ENCODE measurements at regions not wholly inside any gene's neighbourhood (a gene's known extent, or its start where the extent isn't known, plus 50 kb on each side); places are given as distances from the start of the nearest gene placed in this dataset.

DNA sequence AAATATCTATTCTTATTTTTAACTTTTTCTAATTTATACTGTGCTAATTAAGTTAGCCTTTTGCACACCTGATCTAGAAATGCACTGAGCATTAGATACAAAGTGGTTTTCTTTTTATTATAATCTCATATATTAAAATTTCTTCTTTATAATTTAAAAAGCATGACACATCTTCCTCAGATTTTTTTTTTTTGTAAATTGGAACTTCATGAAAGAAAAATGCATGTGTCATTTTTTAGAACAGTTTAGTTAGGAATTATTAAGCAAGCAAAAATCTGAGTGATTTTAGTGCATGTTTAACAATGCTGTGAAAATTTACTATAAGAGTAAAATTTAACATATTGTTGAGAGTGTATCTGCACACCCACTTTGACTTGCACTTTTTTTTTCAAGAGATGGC is 367.9 kb downstream of the TFEC start:
- Histone ChIP-seq H3K36me3 (replicated peaks in 1 of 2; ENCODE audit: control extremely low read depth in 1 of 2, control insufficient read depth in 1 of 2, extremely low read depth in 1 of 2, insufficient read depth in 2 of 2, low read length in 1 of 2) (no peaks in the 10 kb centered on the region), H3K9ac (ENCODE audit: low read length) (no peak overlapping the region), H2AFZ (ENCODE audit: insufficient read depth, low read depth, low read length, poor library complexity, severe bottlenecking) (no peak overlapping the region), H3K27me3 (replicated peaks in 1 of 4; ENCODE audit: control extremely low read depth in 1 of 4, control insufficient read depth in 3 of 4, insufficient read depth in 4 of 4, low read length in 3 of 4) (no peaks in the 10 kb centered on the region), H3K79me2 (ENCODE audit: control insufficient read depth, insufficient read depth, low read length) (no peaks in the 10 kb centered on the region), H3K9me3 (ENCODE audit: control extremely low read depth in 1 of 3, control insufficient read depth in 2 of 3, insufficient read depth in 1 of 3, low read length in 2 of 3) (no peaks in the 10 kb centered on the region), H3K4me3 (ENCODE audit: control extremely low read depth in 1 of 5, extremely low read depth in 1 of 5, insufficient read depth in 1 of 5, low read depth in 2 of 5, low read length in 4 of 5) (no peak overlapping the region), H3K27ac (ENCODE audit: low read length in 2 of 2) (no peak overlapping the region), H3K4me2 (replicated peaks; ENCODE audit: low read depth, low read length, poor library complexity, severe bottlenecking) (no peak overlapping the region), H4K20me1 (ENCODE audit: control insufficient read depth, insufficient read depth, low read length, poor library complexity, severe bottlenecking) (no peaks in the 10 kb centered on the region), H3K4me1 (ENCODE audit: control insufficient read depth in 2 of 2, insufficient read depth in 2 of 2, low read length in 2 of 2) (no peaks in the 10 kb centered on the region)
- intact Hi-C loops (cut with micrococcal nuclease) = loop anchor here (5.0 kb wide), 1 partner anchor 1870 kb away; no protein-coding TSS in a partner anchor
- Mint-ChIP-seq H3K27ac (no peak overlapping the region), H3K4me3 (no peak overlapping the region), H3K9me3 (ENCODE audit: insufficient read depth) (no peaks in the 10 kb centered on the region), H3K27me3 (no peaks in the 10 kb centered on the region), H3K4me1 (no peaks in the 10 kb centered on the region)
- TF ChIP-seq, protein P1, sequence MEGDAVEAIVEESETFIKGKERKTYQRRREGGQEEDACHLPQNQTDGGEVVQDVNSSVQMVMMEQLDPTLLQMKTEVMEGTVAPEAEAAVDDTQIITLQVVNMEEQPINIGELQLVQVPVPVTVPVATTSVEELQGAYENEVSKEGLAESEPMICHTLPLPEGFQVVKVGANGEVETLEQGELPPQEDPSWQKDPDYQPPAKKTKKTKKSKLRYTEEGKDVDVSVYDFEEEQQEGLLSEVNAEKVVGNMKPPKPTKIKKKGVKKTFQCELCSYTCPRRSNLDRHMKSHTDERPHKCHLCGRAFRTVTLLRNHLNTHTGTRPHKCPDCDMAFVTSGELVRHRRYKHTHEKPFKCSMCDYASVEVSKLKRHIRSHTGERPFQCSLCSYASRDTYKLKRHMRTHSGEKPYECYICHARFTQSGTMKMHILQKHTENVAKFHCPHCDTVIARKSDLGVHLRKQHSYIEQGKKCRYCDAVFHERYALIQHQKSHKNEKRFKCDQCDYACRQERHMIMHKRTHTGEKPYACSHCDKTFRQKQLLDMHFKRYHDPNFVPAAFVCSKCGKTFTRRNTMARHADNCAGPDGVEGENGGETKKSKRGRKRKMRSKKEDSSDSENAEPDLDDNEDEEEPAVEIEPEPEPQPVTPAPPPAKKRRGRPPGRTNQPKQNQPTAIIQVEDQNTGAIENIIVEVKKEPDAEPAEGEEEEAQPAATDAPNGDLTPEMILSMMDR (IDR thresholded peaks at IDR 0.05) = no peak
- TF ChIP-seq EZH2 (IDR thresholded peaks at IDR 0.05; ENCODE audit: borderline replicate concordance, insufficient read depth, low read depth, low read length, poor library complexity, severe bottlenecking) = no peak
- ATAC-seq (ENCODE audit: low read depth) (no peak), DNase-seq (no peak)
- ChIA-PET CTCF (no interaction called here), POLR2A (no interaction called here)

DNA sequence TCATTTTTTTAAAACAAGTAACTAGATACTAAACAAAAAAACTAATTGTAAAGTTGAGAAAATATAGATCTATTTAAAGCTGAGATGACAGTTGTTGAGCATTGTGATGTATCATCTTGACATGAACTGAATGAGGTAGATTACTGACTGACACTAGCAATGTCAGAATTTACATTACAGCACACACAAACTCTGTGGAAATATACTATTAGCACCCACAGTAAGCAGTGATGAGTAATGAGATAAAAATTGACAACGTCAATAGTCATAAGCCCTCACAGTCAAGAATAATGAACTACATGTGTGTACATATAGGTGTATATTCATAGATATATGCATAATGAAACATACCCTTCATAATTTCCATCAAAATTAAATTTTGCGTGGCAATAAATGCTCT is 368.4 kb downstream of the TFEC start:
- Histone ChIP-seq H3K4me2 (replicated peaks; ENCODE audit: low read depth, low read length, poor library complexity, severe bottlenecking) (no peak overlapping the region), H3K9me3 (ENCODE audit: control extremely low read depth in 1 of 3, control insufficient read depth in 2 of 3, insufficient read depth in 1 of 3, low read length in 2 of 3) (no peaks in the 10 kb centered on the region), H3K9ac (ENCODE audit: low read length) (no peak overlapping the region), H2AFZ (ENCODE audit: insufficient read depth, low read depth, low read length, poor library complexity, severe bottlenecking) (no peak overlapping the region), H3K36me3 (replicated peaks in 1 of 2; ENCODE audit: control extremely low read depth in 1 of 2, control insufficient read depth in 1 of 2, extremely low read depth in 1 of 2, insufficient read depth in 2 of 2, low read length in 1 of 2) (no peaks in the 10 kb centered on the region), H3K79me2 (ENCODE audit: control insufficient read depth, insufficient read depth, low read length) (no peaks in the 10 kb centered on the region), H3K4me3 (ENCODE audit: control extremely low read depth in 1 of 5, extremely low read depth in 1 of 5, insufficient read depth in 1 of 5, low read depth in 2 of 5, low read length in 4 of 5) (no peak overlapping the region), H3K4me1 (ENCODE audit: control insufficient read depth in 2 of 2, insufficient read depth in 2 of 2, low read length in 2 of 2) (no peaks in the 10 kb centered on the region), H3K27ac (ENCODE audit: low read length in 2 of 2) (no peak overlapping the region), H4K20me1 (ENCODE audit: control insufficient read depth, insufficient read depth, low read length, poor library complexity, severe bottlenecking) (no peaks in the 10 kb centered on the region), H3K27me3 (replicated peaks in 1 of 4; ENCODE audit: control extremely low read depth in 1 of 4, control insufficient read depth in 3 of 4, insufficient read depth in 4 of 4, low read length in 3 of 4) (no peaks in the 10 kb centered on the region)
- DNase-seq = no peak
- no CpG with 5 or more reads among the region's 2 CpGs for WGBS (ENCODE audit: insufficient coverage)
- POLR2A ChIA-PET = no interaction called here
- no peaks in the 10 kb centered on the region for H3K4me1 Mint-ChIP-seq
- H3K9me3 Mint-ChIP-seq (ENCODE audit: insufficient read depth) = no peaks in the 10 kb centered on the region
- CTCF ChIA-PET = no interaction called here
- no peak overlapping the region for H3K4me3 Mint-ChIP-seq
- H3K27me3 Mint-ChIP-seq = no peaks in the 10 kb centered on the region
- intact Hi-C loops (cut with micrococcal nuclease) = loop anchor here (5.0 kb wide), 1 partner anchor 1870 kb away; no protein-coding TSS in a partner anchor
- no peak for TF ChIP-seq EZH2 (IDR thresholded peaks at IDR 0.05; ENCODE audit: borderline replicate concordance, insufficient read depth, low read depth, low read length, poor library complexity, severe bottlenecking)
- TF ChIP-seq, protein P1 (IDR thresholded peaks at IDR 0.05) = no peak
- H3K27ac Mint-ChIP-seq = no peak overlapping the region
- ATAC-seq (ENCODE audit: low read depth) = no peak
